ENCODE measurements at regions not wholly inside any gene's neighbourhood (a gene's known extent, or its start where the extent isn't known, plus 50 kb on each side); places are given as distances from the start of the nearest gene placed in this dataset.

DNA sequence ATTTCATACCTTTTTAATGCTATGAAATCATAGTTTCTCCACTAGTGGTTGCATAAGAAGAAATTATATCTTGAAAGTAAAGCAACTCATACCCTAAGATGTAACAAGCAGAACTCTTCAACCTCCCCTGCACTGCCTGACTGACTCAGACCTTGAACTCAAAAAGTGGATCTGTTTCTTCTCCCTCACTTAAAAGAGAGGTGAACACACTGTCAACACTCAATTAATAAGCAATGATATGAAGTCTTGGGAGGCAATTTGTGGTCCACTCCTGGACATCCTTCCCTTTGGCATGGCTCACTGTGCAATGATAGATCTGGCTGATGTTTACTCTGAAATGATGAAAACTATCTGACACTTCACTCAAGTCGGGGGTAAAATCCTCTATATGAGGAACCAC lies 282.0 kb upstream of the DKK2 start:
- Histone ChIP-seq H3K4me1 (ENCODE audit: insufficient read depth, poor library complexity, severe bottlenecking) (peaks cover 3% of the 10 kb centered on the region), H3K27me3 (ENCODE audit: insufficient read depth, poor library complexity, severe bottlenecking) (no peaks in the 10 kb centered on the region), H3K4me3 (ENCODE audit: severe bottlenecking) (no peak overlapping the region), H3K27ac (ENCODE audit: poor library complexity, severe bottlenecking) (no peak overlapping the region), H3K36me3 (ENCODE audit: low read depth) (no peaks in the 10 kb centered on the region), H3K9me3 (ENCODE audit: severe bottlenecking) (no peaks in the 10 kb centered on the region)
- ATAC-seq (ENCODE audit: low read depth) (no peak), DNase-seq (ENCODE audit: low spot score) (no peak)
- TF ChIP-seq, protein P1, sequence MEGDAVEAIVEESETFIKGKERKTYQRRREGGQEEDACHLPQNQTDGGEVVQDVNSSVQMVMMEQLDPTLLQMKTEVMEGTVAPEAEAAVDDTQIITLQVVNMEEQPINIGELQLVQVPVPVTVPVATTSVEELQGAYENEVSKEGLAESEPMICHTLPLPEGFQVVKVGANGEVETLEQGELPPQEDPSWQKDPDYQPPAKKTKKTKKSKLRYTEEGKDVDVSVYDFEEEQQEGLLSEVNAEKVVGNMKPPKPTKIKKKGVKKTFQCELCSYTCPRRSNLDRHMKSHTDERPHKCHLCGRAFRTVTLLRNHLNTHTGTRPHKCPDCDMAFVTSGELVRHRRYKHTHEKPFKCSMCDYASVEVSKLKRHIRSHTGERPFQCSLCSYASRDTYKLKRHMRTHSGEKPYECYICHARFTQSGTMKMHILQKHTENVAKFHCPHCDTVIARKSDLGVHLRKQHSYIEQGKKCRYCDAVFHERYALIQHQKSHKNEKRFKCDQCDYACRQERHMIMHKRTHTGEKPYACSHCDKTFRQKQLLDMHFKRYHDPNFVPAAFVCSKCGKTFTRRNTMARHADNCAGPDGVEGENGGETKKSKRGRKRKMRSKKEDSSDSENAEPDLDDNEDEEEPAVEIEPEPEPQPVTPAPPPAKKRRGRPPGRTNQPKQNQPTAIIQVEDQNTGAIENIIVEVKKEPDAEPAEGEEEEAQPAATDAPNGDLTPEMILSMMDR (IDR thresholded peaks at IDR 0.05; ENCODE audit: poor library complexity, severe bottlenecking) = no peak

DNA sequence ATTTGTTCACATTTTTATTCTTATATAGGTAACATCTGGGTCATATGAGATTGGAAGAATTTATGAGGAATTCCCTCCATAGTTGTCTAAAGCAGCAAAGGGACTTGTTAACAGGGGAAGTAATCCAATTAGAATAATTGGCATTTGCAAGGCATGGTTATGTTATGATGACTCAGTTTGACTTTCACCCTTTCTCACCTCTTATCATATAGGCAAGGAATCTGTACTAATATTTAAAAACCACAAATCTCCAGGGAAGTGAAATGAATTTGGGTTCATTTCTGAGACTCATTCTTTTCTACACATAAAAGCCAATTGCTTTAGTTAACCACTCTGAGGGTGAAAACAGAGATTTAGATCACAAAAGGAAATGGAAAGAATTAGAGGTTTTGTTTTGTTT lies 281.5 kb upstream of the DKK2 start:
- Histone ChIP-seq H3K9me3 (ENCODE audit: severe bottlenecking) (no peaks in the 10 kb centered on the region), H3K27me3 (ENCODE audit: insufficient read depth, poor library complexity, severe bottlenecking) (no peaks in the 10 kb centered on the region), H3K4me1 (ENCODE audit: insufficient read depth, poor library complexity, severe bottlenecking) (peaks cover 3% of the 10 kb centered on the region), H3K27ac (ENCODE audit: poor library complexity, severe bottlenecking) (no peak overlapping the region), H3K36me3 (ENCODE audit: low read depth) (no peaks in the 10 kb centered on the region), H3K4me3 (ENCODE audit: severe bottlenecking) (no peak overlapping the region)
- DNase-seq (ENCODE audit: low spot score) (no peak), ATAC-seq (ENCODE audit: low read depth) (no peak)
- TF ChIP-seq, protein P1 (IDR thresholded peaks at IDR 0.05; ENCODE audit: poor library complexity, severe bottlenecking) = no peak

DNA sequence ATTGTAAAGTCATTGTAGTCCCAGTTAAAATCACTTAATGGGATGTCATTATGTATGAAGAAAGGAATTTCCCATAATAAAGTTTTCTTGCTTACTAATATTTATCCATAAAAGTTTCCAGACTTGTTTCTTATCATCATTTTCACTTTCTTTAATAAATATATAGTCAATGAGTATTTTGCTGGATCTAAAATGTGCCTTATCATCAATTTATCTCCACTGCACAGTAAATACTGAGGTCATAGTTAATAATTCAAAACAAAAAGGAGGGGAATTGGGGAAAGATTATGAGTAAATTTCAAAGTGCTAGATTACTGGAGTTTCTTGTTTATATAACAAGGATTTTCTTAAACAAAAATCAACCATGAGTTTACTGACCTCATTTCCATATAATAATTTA lies 279.5 kb upstream of the DKK2 start:
- no peaks in the 10 kb centered on the region for H3K36me3 ChIP-seq (ENCODE audit: low read depth)
- TF ChIP-seq, protein P1 (IDR thresholded peaks at IDR 0.05; ENCODE audit: poor library complexity, severe bottlenecking) = no peak
- H3K27ac ChIP-seq (ENCODE audit: poor library complexity, severe bottlenecking) = no peak overlapping the region
- ATAC-seq (ENCODE audit: low read depth) = no peak
- H3K27me3 ChIP-seq (ENCODE audit: insufficient read depth, poor library complexity, severe bottlenecking) = no peaks in the 10 kb centered on the region
- no peaks in the 10 kb centered on the region for H3K9me3 ChIP-seq (ENCODE audit: severe bottlenecking)
- peaks cover 3% of the 10 kb centered on the region for H3K4me1 ChIP-seq (ENCODE audit: insufficient read depth, poor library complexity, severe bottlenecking)
- DNase-seq (ENCODE audit: low spot score) = no peak
- no peak overlapping the region for H3K4me3 ChIP-seq (ENCODE audit: severe bottlenecking)

DNA sequence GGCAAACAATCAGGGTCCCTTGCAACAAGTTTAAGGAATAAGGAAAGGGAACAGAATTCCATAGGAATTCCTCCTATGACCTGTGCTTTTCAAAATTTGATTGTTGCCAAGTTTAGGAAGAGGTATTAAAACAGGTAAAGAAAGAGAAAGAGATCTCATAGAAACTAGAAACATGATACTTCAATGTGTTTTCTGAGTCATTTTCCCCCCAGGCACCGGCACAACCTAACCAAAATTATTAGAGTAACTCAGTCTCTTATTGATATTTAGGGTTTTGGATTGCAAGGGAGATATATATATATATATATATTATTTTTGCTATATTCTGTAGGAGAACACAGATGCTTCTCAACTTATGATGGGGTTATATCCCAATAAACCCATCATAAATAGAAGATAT lies 278.0 kb upstream of the DKK2 start:
- DNase-seq (ENCODE audit: low spot score) = no peak
- TF ChIP-seq, protein P1 (IDR thresholded peaks at IDR 0.05; ENCODE audit: poor library complexity, severe bottlenecking) = no peak
- H3K27me3 ChIP-seq (ENCODE audit: insufficient read depth, poor library complexity, severe bottlenecking) = no peaks in the 10 kb centered on the region
- no peaks in the 10 kb centered on the region for H3K9me3 ChIP-seq (ENCODE audit: severe bottlenecking)
- H3K4me3 ChIP-seq (ENCODE audit: severe bottlenecking) = no peak overlapping the region
- peaks cover 3% of the 10 kb centered on the region for H3K4me1 ChIP-seq (ENCODE audit: insufficient read depth, poor library complexity, severe bottlenecking)
- H3K36me3 ChIP-seq (ENCODE audit: low read depth) = no peaks in the 10 kb centered on the region
- ATAC-seq (ENCODE audit: low read depth) = no peak
- H3K27ac ChIP-seq (ENCODE audit: poor library complexity, severe bottlenecking) = no peak overlapping the region

DNA sequence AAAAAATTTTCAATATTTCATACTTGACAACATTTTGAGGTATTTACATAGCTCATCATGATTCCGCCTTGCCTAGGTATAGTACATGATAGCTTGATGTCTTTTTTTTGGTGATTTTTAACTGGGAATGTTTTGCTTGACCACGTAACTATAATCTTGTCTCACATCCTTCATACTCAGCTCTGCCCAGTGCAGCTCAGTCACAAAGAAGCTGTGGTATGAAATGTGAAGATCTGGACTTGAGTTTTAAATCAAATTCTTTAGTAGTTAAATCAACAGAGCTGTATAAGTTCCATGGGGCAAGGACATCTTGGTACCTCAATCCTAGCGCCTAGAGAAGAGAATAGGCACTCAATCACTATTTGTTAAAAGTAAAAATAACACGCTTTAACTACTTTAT lies 276.3 kb upstream of the DKK2 start:
- ATAC-seq (ENCODE audit: low read depth) = no peak
- H3K36me3 ChIP-seq (ENCODE audit: low read depth) = no peaks in the 10 kb centered on the region
- DNase-seq (ENCODE audit: low spot score) = no peak
- TF ChIP-seq, protein P1 (IDR thresholded peaks at IDR 0.05; ENCODE audit: poor library complexity, severe bottlenecking) = no peak
- no peak overlapping the region for H3K4me3 ChIP-seq (ENCODE audit: severe bottlenecking)
- no peaks in the 10 kb centered on the region for H3K4me1 ChIP-seq (ENCODE audit: insufficient read depth, poor library complexity, severe bottlenecking)
- no peaks in the 10 kb centered on the region for H3K27me3 ChIP-seq (ENCODE audit: insufficient read depth, poor library complexity, severe bottlenecking)
- H3K27ac ChIP-seq (ENCODE audit: poor library complexity, severe bottlenecking) = no peak overlapping the region
- no peaks in the 10 kb centered on the region for H3K9me3 ChIP-seq (ENCODE audit: severe bottlenecking)

All from RWPE2 (cell line).